ENCODE measurements at regions not wholly inside any gene's neighbourhood (a gene's known extent, or its start where the extent isn't known, plus 50 kb on each side); places are given as distances from the start of the nearest gene placed in this dataset.
"Not testable (repeated sequence)": the region's sequence is repeated elsewhere in the genome, so short reads cannot be mapped to it uniquely, and the experiment has no call there.

GRCh38 chr20:6662309-6662708 lies 105.2 kb upstream of the BMP2 start:
- peaks cover 40% of the 10 kb centered on the region for H3K4me1 Mint-ChIP-seq (ENCODE audit: low read depth, unreplicated experiment)
- DNase-seq, result no peak
- H3K9me3 ChIP-seq, result peaks cover 6% of the 10 kb centered on the region; the same call in 1 of the 2 replicates
- H3K36me3 ChIP-seq (ENCODE audit: control insufficient read depth, insufficient read depth, low read length), result no peaks in the 10 kb centered on the region
- H3K36me3 Mint-ChIP-seq (ENCODE audit: insufficient read depth, unreplicated experiment), result no peaks in the 10 kb centered on the region
- no peak overlapping the region for H3K4me3 ChIP-seq (ENCODE audit: low read depth, low read length)
- no peaks in the 10 kb centered on the region for H3K27me3 ChIP-seq (replicated peaks; ENCODE audit: control insufficient read depth, insufficient read depth, low read length)
- BruUV-seq (replicated peaks), result no TSS peak
- ChIA-PET POLR2A (no interaction called here), CTCF (interaction anchor here (0.6 kb wide), 1 partner anchor 161 kb away, joined by 3 read pairs; no protein-coding TSS in a partner anchor)
- H3K27me3 Mint-ChIP-seq (ENCODE audit: insufficient read depth, unreplicated experiment), result no peaks in the 10 kb centered on the region
- H3K9me3 Mint-ChIP-seq (ENCODE audit: unreplicated experiment), result peaks cover 18% of the 10 kb centered on the region
- H3K4me3 Mint-ChIP-seq (ENCODE audit: unreplicated experiment), result no peak overlapping the region
- no peak overlapping the region for H3K27ac Mint-ChIP-seq (ENCODE audit: unreplicated experiment)
- peaks cover 36% of the 10 kb centered on the region for H3K4me1 ChIP-seq
- TF ChIP-seq CTCF (IDR thresholded peaks at IDR 0.05; ENCODE audit: insufficient read depth in 1 of 2, low read depth in 1 of 2, low read length in 1 of 2, severe bottlenecking in 1 of 2, unreplicated experiment in 1 of 2), result no peak
- intact Hi-C loops (cut with micrococcal nuclease; ENCODE audit: unreplicated experiment), result loop anchor here (2.0 kb wide), 1 partner anchor 16 kb away; no protein-coding TSS in a partner anchor

- intact Hi-C loops (cut with micrococcal nuclease; ENCODE audit: unreplicated experiment), result no loop called here
- Histone ChIP-seq H3K36me3 (ENCODE audit: control insufficient read depth, insufficient read depth, low read length) (no peaks in the 10 kb centered on the region), H3K4me1 (peaks cover 20% of the 10 kb centered on the region), H3K27me3 (replicated peaks; ENCODE audit: control insufficient read depth, insufficient read depth, low read length) (no peaks in the 10 kb centered on the region), H3K9me3 (peaks cover 6% of the 10 kb centered on the region; the same call in 1 of the 2 replicates), H3K4me3 (ENCODE audit: low read depth, low read length) (no peak overlapping the region)
- Mint-ChIP-seq H3K27me3 (ENCODE audit: insufficient read depth, unreplicated experiment) (no peaks in the 10 kb centered on the region), H3K4me3 (ENCODE audit: unreplicated experiment) (no peak overlapping the region), H3K27ac (ENCODE audit: unreplicated experiment) (no peak overlapping the region), H3K36me3 (ENCODE audit: insufficient read depth, unreplicated experiment) (no peaks in the 10 kb centered on the region), H3K9me3 (ENCODE audit: unreplicated experiment) (peaks cover 17% of the 10 kb centered on the region), H3K4me1 (ENCODE audit: low read depth, unreplicated experiment) (peaks cover 29% of the 10 kb centered on the region)
- no peak for DNase-seq
- CTCF ChIA-PET, result no interaction called here
- BruUV-seq (replicated peaks), result no TSS peak
- POLR2A ChIA-PET, result interaction anchor here (1.0 kb wide), 1 partner anchor 47 kb away, joined by 11 read pairs; no protein-coding TSS in a partner anchor
- TF ChIP-seq CTCF (IDR thresholded peaks at IDR 0.05; ENCODE audit: insufficient read depth in 1 of 2, low read depth in 1 of 2, low read length in 1 of 2, severe bottlenecking in 1 of 2, unreplicated experiment in 1 of 2), result no peak
These were observed 107.0 kb upstream of the BMP2 start for GRCh38 chr20:6660441-6660840.

- H3K4me1 Mint-ChIP-seq (ENCODE audit: low read depth, unreplicated experiment), result peaks cover 23% of the 10 kb centered on the region
- H3K27ac Mint-ChIP-seq (ENCODE audit: unreplicated experiment); H3K36me3 Mint-ChIP-seq (ENCODE audit: insufficient read depth, unreplicated experiment); H3K9me3 ChIP-seq; POLR2A ChIA-PET; BruUV-seq (replicated peaks); H3K4me3 ChIP-seq (ENCODE audit: low read depth, low read length); H3K27me3 Mint-ChIP-seq (ENCODE audit: insufficient read depth, unreplicated experiment); H3K4me3 Mint-ChIP-seq (ENCODE audit: unreplicated experiment); CTCF ChIA-PET; H3K36me3 ChIP-seq (ENCODE audit: control insufficient read depth, insufficient read depth, low read length); H3K9me3 Mint-ChIP-seq (ENCODE audit: unreplicated experiment); DNase-seq; intact Hi-C loops (cut with micrococcal nuclease; ENCODE audit: unreplicated experiment); H3K27me3 ChIP-seq (replicated peaks; ENCODE audit: control insufficient read depth, insufficient read depth, low read length): not testable (repeated sequence)
- H3K4me1 ChIP-seq, result peaks cover 15% of the 10 kb centered on the region
These were observed 108.6 kb upstream of the BMP2 start for GRCh38 chr20:6658909-6659308.

GRCh38 chr20:6657904-6658303 lies 109.6 kb upstream of the BMP2 start:
- Mint-ChIP-seq H3K27ac (ENCODE audit: unreplicated experiment) (no peak overlapping the region), H3K9me3 (ENCODE audit: unreplicated experiment) (no peaks in the 10 kb centered on the region), H3K27me3 (ENCODE audit: insufficient read depth, unreplicated experiment) (no peaks in the 10 kb centered on the region), H3K4me3 (ENCODE audit: unreplicated experiment) (no peak overlapping the region), H3K4me1 (ENCODE audit: low read depth, unreplicated experiment) (peaks cover 16% of the 10 kb centered on the region), H3K36me3 (ENCODE audit: insufficient read depth, unreplicated experiment) (no peaks in the 10 kb centered on the region)
- intact Hi-C loops (cut with micrococcal nuclease; ENCODE audit: unreplicated experiment), result no loop called here
- no peaks in the 10 kb centered on the region for H3K9me3 ChIP-seq
- peaks cover 5% of the 10 kb centered on the region for H3K4me1 ChIP-seq
- H3K27me3 ChIP-seq (replicated peaks; ENCODE audit: control insufficient read depth, insufficient read depth, low read length), result no peaks in the 10 kb centered on the region
- ChIA-PET CTCF (no interaction called here), POLR2A (no interaction called here)
- no peak overlapping the region for H3K4me3 ChIP-seq (ENCODE audit: low read depth, low read length)
- no peak for DNase-seq
- no peaks in the 10 kb centered on the region for H3K36me3 ChIP-seq (ENCODE audit: control insufficient read depth, insufficient read depth, low read length)
- no TSS peak for BruUV-seq (replicated peaks)
- TF ChIP-seq CTCF (IDR thresholded peaks at IDR 0.05; ENCODE audit: insufficient read depth in 1 of 2, low read depth in 1 of 2, low read length in 1 of 2, severe bottlenecking in 1 of 2, unreplicated experiment in 1 of 2), result no peak
